HepG2 (cell line): ENCODE measurements at regions not wholly inside any gene's neighbourhood (a gene's known extent, or its start where the extent isn't known, plus 50 kb on each side); places are given as distances from the start of the nearest gene placed in this dataset.

ENCODE experiments used
- ATAC-seq: fragments of 200-7000 bp; cut with Tn5 transposase; 3 replicates; pipeline ENCODE4 v1.9.1; 2020; ENCODE audit warnings: mild to moderate bottlenecking, moderate library complexity
- BruUV-seq: library from RNA; stranded (reverse); fragments of 400-500 nt; replicated peaks from 2 replicates; lab custom pipeline; 2021; lab: Mats Ljungman, UMichigan
- CTCF ChIA-PET: fragments of 300-600 bp; formaldehyde crosslinking; extraction: SDS; loops from one replicate; lab custom pipeline; 2021; ENCODE audit warnings: low total read pairs, inconsistent platforms, low intra/inter-chr PET ratio; lab: Yijun Ruan, JAX
- POLR2A ChIA-PET: fragments of 350-600 bp; sonication (Branson Sonifier 250); formaldehyde crosslinking; loops from one replicate; lab custom pipeline; 2020; ENCODE audit warnings: antibody characterized with exemption, inconsistent platforms; lab: Yijun Ruan, JAX
- DNase-seq: peaks from one replicate; pipeline ENCODE4 v3.0.0-alpha.2; 2015; ENCODE audit warnings: low spot score
- FAIRE-seq: peaks from 3 replicates; lab custom pipeline; 2011; peaks lifted over from hg19 to GRCh38; lab: Jason Lieb, UNC
- H2AFZ ChIP-seq: one replicate; pipeline ENCODE4 v1.6.1; 2011; ENCODE audit warnings: low read length, inconsistent platforms
- H3K27ac ChIP-seq: fragments of 300-600 bp; 3 replicates; pipeline ENCODE4 v1.8.0; 2011; ENCODE audit warnings: mixed run types, mild to moderate bottlenecking, mixed read lengths, low read length, inconsistent platforms; ENCODE audit not compliant: insufficient read depth; ENCODE audit errors: extremely low read length
- H3K27me3 ChIP-seq, 2 experiments: fragments of 200-600 bp in 1 of 2; 2 replicates in 1 of 2; 3 replicates in 1 of 2; pipeline versions ENCODE4 v1.6.0 to v1.8.0; 2011; ENCODE audit warnings: low read length in 2 of 2, mild to moderate bottlenecking in 2 of 2, moderate library complexity in 2 of 2, inconsistent platforms in 1 of 2; ENCODE audit not compliant: insufficient read depth in 2 of 2, control insufficient read depth in 1 of 2
- H3K36me3 ChIP-seq, 2 experiments: fragments of 200-600 bp in 1 of 2; replicated peaks in 1 of 2; 2 replicates in 1 of 2; 3 replicates in 1 of 2; pipeline versions ENCODE4 v1.5.1 to v1.8.0; 2011; ENCODE audit warnings: low read length in 2 of 2, inconsistent platforms in 1 of 2; ENCODE audit not compliant: insufficient read depth in 2 of 2, control insufficient read depth in 1 of 2
- H3K4me1 ChIP-seq: 2 replicates; pipeline ENCODE4 v1.5.1; 2012; ENCODE audit warnings: low read length, inconsistent platforms; ENCODE audit not compliant: insufficient read depth
- H3K4me2 ChIP-seq: 2 replicates; pipeline ENCODE4 v1.6.0; 2011; ENCODE audit warnings: low read depth, low read length, inconsistent platforms
- H3K4me3 ChIP-seq, 3 experiments: fragments of 200-600 bp in 1 of 3; sonication (generic), shearing (Covaris generic) in 1 of 3; replicated peaks in 1 of 3; 2 replicates each; pipeline ENCODE4 v1.5.1; 2011 to 2016; ENCODE audit warnings: low read length in 3 of 3, inconsistent platforms in 2 of 3, low read depth in 2 of 3, mild to moderate bottlenecking in 2 of 3, control low read depth in 1 of 3, mixed read lengths in 1 of 3; ENCODE audit not compliant: insufficient read depth in 1 of 3
- H3K79me2 ChIP-seq: one replicate; pipeline ENCODE4 v1.6.1; 2011; ENCODE audit warnings: low read length, inconsistent platforms; ENCODE audit not compliant: insufficient read depth
- H3K9ac ChIP-seq: 2 replicates; pipeline ENCODE4 v1.6.0; 2011; ENCODE audit warnings: mild to moderate bottlenecking, low read depth, low read length, inconsistent platforms; ENCODE audit not compliant: insufficient read depth
- H3K9me3 ChIP-seq: 2 replicates; pipeline ENCODE4 v1.5.1; 2012; ENCODE audit warnings: mild to moderate bottlenecking, low read length
- H4K20me1 ChIP-seq: 2 replicates; pipeline ENCODE4 v1.6.0; 2011; ENCODE audit warnings: inconsistent platforms, mild to moderate bottlenecking, low read length, moderate library complexity; ENCODE audit not compliant: insufficient read depth
- DNMT1 ChIP-seq: sonication (generic); formaldehyde crosslinking; IDR thresholded peaks from 2 replicates; pipeline ENCODE4 v1.5.1; 2020; ENCODE audit warnings: mild to moderate bottlenecking, missing genetic modification reagents
- DPF2 ChIP-seq: sonication (generic); formaldehyde crosslinking; IDR thresholded peaks from 2 replicates; pipeline ENCODE4 v1.4.0; 2020; ENCODE audit warnings: mild to moderate bottlenecking, low read depth, missing genetic modification reagents, borderline replicate concordance
- THAP9 ChIP-seq: sonication (generic); formaldehyde crosslinking; IDR thresholded peaks from 2 replicates; pipeline ENCODE4; 2020; ENCODE audit warnings: missing genetic modification reagents, mild to moderate bottlenecking, borderline replicate concordance
- YEATS4 ChIP-seq: sonication (generic); formaldehyde crosslinking; IDR thresholded peaks from 2 replicates; pipeline ENCODE4 v1.4.0; 2020; ENCODE audit warnings: missing genetic modification reagents, borderline replicate concordance
- ZBTB26 ChIP-seq: IDR thresholded peaks from 2 replicates; pipeline ENCODE4 v1.6.1; 2016; ENCODE audit warnings: missing compliant biosample characterization, missing genetic modification reagents, borderline replicate concordance
- ZNF570 ChIP-seq: sonication (generic); formaldehyde crosslinking; IDR thresholded peaks from 2 replicates; pipeline ENCODE4 v1.4.0; 2020; ENCODE audit warnings: mild to moderate bottlenecking, missing genetic modification reagents, borderline replicate concordance
- ZNF746 ChIP-seq: sonication (generic); formaldehyde crosslinking; IDR thresholded peaks from 2 replicates; pipeline ENCODE4 v1.8.0; 2022; ENCODE audit warnings: mild to moderate bottlenecking, missing genetic modification reagents
- WGBS: methylation state at CpG from one replicate; pipeline ENCODE4 v1.1.6; 2017; ENCODE audit warnings: low lambda C conversion rate; 5-methylcytosine and 5-hydroxymethylcytosine counted together
- in situ Hi-C: cut with HindIII; loops from 2 replicates; pipeline ENCODE4 v1.10.0; 2017; ENCODE audit warnings: low pct_unique_long_range_greater_than_20kb; ENCODE audit not compliant: extremely low pct_ligation_motif_present
- intact Hi-C: fragments of 100-400 bp; cut with micrococcal nuclease; formaldehyde crosslinking; loops from one replicate; pipeline ENCODE4 v1.10.0; 2022; ENCODE audit not compliant: unreplicated experiment
- TF ChIP-seq, protein P1 (sequence below), 2 experiments: sonication (generic) in 1 of 2; formaldehyde crosslinking in 1 of 2; IDR thresholded peaks; 2 replicates each; pipeline versions ENCODE4 v1.6.1 to v1.9.0; 2014 to 2022; ENCODE audit warnings: antibody characterized with exemption in 1 of 2, borderline replicate concordance in 1 of 2, inconsistent platforms in 1 of 2, low read depth in 1 of 2, missing genetic modification reagents in 1 of 2

DNA sequence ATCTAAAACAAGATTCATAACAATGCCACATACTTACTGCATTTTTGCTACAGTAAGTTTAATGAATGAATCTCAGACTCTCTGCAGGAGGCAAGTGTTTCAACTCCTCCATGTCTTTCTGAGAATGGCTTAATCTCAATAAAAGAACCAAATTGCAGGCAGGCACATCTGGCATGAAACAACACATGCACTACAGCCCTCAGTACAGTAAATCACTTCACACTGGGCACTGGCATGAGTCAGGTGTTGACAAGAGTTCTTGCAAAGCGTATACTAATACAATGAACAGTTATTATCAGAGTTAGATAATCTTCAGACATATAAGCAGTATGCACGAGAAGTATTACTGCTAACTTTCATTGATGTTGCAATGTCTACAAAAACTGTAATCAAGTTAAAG lies 1386.8 kb downstream of the MRPL39 start:
- WGBS: 8% methylated on average over 2 of the region's 2 CpGs
- Histone ChIP-seq H3K9me3 (peaks cover 79% of the 10 kb centered on the region), H3K27me3 (no peaks in the 10 kb centered on the region), H3K27ac (no peak overlapping the region), H3K36me3 (no peaks in the 10 kb centered on the region), H2AFZ (no peak overlapping the region), H3K4me3 (no peak overlapping the region), H3K9ac (no peak overlapping the region), H4K20me1 (no peaks in the 10 kb centered on the region), H3K4me2 (no peak overlapping the region), H3K79me2 (no peaks in the 10 kb centered on the region), H3K4me1 (no peaks in the 10 kb centered on the region)
- POLR2A ChIA-PET: no interaction called here
- no TSS peak for BruUV-seq
- intact Hi-C loops: no loop called here
- TF ChIP-seq, protein P1, sequence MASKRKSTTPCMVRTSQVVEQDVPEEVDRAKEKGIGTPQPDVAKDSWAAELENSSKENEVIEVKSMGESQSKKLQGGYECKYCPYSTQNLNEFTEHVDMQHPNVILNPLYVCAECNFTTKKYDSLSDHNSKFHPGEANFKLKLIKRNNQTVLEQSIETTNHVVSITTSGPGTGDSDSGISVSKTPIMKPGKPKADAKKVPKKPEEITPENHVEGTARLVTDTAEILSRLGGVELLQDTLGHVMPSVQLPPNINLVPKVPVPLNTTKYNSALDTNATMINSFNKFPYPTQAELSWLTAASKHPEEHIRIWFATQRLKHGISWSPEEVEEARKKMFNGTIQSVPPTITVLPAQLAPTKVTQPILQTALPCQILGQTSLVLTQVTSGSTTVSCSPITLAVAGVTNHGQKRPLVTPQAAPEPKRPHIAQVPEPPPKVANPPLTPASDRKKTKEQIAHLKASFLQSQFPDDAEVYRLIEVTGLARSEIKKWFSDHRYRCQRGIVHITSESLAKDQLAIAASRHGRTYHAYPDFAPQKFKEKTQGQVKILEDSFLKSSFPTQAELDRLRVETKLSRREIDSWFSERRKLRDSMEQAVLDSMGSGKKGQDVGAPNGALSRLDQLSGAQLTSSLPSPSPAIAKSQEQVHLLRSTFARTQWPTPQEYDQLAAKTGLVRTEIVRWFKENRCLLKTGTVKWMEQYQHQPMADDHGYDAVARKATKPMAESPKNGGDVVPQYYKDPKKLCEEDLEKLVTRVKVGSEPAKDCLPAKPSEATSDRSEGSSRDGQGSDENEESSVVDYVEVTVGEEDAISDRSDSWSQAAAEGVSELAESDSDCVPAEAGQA (IDR thresholded peaks at IDR 0.05; ENCODE audit: low read depth): no peak
- TF ChIP-seq, protein P1 (CRISPR knock-in tag; IDR thresholded peaks at IDR 0.05; ENCODE audit: borderline replicate concordance): no peak
- FAIRE-seq (no peak), DNase-seq (no peak), ATAC-seq (no peak)
- in situ Hi-C loops: no loop called here
- CTCF ChIA-PET: no interaction called here

DNA sequence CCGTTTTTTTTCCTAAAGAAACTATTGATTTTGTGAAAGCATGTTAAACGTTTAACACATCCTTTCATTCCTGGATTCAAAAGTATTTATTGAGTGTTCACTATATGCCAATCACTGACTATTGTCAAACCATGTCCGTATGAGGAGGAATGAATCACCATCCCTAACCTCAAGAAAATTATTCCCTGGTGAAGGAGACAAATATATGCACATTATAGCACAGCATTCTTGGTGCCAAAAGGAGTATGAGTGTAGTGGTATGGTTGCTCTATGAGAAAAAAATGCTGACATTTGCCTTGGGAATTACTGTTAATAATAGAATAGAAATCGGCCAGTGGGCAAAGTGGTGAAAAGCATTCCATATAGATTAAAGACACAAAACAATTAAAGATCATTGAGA lies 1390.1 kb downstream of the MRPL39 start:
- DNase-seq (no peak), ATAC-seq (no peak), FAIRE-seq (no peak)
- H3K4me1 ChIP-seq: no peaks in the 10 kb centered on the region
- no peaks in the 10 kb centered on the region for H3K27me3 ChIP-seq
- ChIA-PET CTCF (no interaction called here), POLR2A (no interaction called here)
- H3K36me3 ChIP-seq: no peaks in the 10 kb centered on the region
- H3K4me2 ChIP-seq: no peak overlapping the region
- in situ Hi-C loops (no loop called here), intact Hi-C loops (no loop called here)
- 7% methylated on average over 4 of the region's 4 CpGs for WGBS
- peaks cover 68% of the 10 kb centered on the region for H3K9me3 ChIP-seq
- H3K4me3 ChIP-seq: no peak overlapping the region
- H3K9ac ChIP-seq: no peak overlapping the region
- no TSS peak for BruUV-seq
- H2AFZ ChIP-seq: no peak overlapping the region
- no peaks in the 10 kb centered on the region for H4K20me1 ChIP-seq
- no peak overlapping the region for H3K27ac ChIP-seq
- no peaks in the 10 kb centered on the region for H3K79me2 ChIP-seq
- TF ChIP-seq ZNF570 (CRISPR knock-in tag) (no peak), DNMT1 (CRISPR knock-in tag) (no peak), YEATS4 (no peak), ZNF746 (no peak), DPF2 (CRISPR knock-in tag) (no peak), THAP9 (no peak), ZBTB26 (CRISPR knock-in tag) (no peak)
